NCI-H446 (cell line): ENCODE measurements at regions not wholly inside any gene's neighbourhood (a gene's known extent, or its start where the extent isn't known, plus 50 kb on each side); places are given as distances from the start of the nearest gene placed in this dataset.
"Not testable (repeated sequence)": the region's sequence is repeated elsewhere in the genome, so short reads cannot be mapped to it uniquely, and the experiment has no call there.

Experiments used
- DNase-seq, 2 experiments: peaks; one replicate each; lab custom pipeline; 2025; lab: John Stamatoyannopoulos, UW

DNA sequence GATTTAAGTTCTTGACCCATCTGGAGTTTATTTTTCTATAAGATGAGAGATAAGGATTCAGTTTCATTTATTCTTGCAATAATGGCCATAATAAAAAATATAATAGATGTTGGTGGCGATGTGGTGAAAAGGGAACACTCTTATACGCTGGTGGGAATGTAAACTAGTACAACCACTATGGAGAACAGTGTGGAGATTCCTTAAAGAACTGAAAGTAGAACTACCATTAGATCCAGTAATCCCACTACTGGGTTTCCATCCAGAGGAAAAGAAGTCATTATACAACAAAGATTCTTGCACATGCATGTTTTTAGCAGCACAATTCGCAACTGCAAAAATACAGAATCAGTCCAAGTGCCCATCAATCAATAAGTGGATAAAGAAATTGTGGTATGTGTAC is 1040.5 kb upstream of the GYPC start:
- DNase-seq: no peak

DNA sequence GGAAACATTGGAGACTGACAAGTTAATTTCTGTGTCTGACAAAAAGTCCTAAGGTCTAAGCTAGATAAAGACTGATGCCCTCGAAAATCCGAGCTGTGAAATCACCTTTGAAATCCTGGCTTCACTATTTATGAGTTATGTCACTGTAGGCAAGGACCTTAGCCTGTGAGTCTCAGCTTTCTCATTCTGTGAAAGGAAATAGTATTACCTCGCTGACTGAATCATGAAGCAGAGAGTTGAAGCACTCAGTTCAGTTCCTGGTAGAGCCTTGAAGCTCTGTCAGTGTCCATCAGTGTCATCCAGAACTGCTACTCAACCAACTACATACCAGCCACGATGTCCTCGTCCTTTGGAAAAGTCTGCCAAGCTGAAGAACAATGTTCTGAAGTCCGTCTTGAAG is 1025.6 kb upstream of the GYPC start:
- no peak for DNase-seq

DNA sequence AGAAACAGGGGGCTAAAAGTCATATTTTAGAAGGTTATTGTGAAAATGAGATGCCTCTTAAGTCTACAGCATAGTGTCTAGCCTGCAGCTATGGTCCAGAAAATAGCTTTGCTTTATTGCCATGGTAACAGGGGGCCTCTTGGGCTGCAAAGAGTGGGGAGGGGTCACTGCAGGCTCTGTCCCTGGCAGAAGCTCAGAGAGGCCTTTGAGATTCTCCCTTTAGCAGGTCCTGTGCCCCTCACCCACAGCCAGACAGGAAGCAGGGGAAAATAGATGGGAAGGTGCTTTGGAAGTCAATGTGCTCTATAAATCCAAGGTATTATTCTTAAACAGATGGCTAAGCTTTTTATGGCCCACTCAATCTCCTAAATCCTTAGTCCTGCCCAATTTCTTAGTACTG is 1021.3 kb upstream of the GYPC start:
- no peak for DNase-seq

DNA sequence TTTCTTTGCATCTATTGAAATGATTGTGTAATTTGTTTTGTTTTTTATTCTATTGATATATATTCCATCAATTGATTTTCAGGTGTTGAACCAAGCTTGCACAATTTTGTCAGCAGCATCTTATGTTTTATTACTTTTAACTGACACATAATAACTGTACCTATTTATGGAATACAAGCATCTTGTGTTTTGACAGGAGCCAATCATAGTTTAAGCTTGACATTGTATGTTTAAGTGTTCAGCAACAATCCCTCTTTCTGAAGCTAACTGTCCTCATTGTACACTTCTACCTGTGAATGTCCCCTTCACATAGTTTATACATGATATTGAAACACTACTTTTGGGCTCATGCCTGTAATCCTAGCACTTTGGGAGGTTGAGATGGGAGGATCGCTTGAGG is 1017.6 kb upstream of the GYPC start:
- DNase-seq: no peak

DNA sequence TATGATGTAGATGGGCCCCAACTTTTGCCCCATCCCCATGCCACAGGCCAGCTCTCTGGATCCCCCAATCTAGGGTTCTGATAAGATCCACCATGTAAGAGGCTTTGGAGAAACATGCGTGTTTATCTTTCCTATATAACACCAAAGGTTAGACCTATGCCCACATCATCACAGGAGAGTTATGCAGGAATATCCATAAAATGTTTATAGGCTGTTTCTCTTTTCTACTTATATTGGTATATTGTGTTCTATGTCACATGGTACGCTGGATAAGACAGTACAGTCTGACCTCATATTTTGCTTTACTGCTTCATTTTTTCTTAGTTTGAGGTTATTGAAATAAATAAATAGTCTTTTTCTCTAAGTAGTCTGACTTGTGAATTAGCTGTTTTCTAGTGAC is 1013.9 kb upstream of the GYPC start:
- no peak for DNase-seq

DNA sequence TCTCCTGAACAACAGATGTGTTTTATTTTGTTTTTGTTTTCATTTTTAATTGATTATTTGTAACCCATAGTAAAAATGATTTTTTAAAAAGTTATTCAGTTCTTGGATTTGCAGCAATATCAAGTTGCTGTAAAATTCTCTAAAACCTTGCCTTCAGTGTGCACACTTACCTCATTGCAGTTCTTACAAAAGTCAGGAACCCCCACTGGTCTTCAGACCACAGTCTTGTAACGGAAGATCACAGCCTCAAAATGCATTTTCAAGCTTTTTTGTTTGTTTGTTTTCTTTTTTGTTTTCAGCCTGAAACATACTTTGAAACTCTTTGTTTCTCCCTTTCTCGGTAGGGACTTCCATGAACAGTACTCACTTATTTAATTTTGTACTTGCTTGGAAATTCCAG is 1012.8 kb upstream of the GYPC start:
- DNase-seq: no peak

DNA sequence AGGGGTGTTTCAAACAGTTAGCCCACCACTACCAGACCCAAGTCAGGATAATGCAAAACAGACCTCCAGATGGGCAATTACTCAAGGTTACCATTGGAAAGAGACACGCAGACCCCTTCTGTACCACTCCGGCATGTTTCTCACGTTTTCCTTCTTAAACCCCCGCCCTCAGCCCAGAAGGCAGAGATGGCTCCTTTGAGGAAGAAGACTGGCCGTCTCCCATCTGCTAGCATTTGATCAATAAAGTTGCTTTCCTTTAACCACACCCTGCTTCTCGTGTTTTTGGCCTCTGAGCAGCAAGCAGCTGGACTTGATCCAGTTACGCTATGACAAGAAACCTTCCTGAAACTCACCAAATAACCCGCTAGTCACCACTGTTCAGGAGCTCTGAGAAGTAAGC is 1012.4 kb upstream of the GYPC start:
- DNase-seq: no peak

DNA sequence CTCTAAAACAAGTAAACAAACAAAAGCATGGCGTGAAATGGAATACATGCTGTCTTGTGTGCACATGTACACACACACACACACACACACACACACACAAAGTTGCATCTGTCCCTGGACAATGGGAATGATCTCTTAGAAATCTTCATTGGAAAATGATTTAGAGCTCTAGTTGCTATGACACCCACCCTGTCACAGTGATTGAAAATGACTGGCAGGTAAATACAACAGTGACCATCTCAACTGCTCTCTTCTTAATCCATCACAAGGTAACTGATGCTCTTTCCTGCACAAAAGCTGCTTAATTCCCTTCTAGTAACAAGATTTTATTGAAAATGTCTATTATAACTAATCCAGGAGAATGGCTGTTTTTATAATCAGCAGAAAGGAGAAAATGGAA is 1011.7 kb upstream of the GYPC start:
- DNase-seq: no peak

DNA sequence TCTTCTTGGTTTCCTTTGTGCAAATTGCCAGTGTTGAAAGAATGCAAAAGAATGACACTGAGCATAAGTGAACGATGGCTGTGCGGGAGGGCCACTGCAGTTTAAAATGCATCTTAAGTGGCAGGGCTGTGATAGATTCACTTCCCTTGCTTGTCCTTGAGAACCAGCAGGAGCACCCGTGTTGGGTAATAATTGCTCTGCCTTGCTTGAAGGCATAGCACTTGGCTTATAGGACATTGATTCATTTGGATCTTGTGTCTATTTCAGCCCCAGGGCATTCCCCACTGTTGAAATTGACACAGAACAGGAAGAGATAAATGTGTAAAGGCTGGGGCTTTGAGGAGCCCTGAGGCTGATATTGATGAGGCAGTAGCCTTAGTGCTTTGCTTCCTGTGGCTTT is 1003.7 kb upstream of the GYPC start:
- DNase-seq: no peak

DNA sequence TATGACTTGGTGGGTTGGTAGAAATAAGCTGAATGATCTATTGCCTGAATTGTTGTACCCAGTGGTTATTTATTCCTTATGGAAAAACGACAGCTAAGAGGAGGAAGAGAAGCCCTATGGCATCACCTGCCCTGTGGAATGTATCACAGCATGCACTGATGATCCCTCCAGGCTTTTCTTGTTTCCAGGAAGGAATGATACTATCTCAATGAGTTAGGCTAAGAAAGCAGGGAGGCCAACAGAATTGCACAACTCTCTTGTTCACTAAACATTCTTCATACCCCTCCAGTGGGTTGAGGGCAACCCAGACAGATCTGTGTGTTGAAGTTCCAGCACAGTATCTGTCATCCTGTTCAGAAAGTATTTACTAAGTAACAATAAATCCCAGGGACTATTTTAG is 1001.7 kb upstream of the GYPC start:
- no peak for DNase-seq

DNA sequence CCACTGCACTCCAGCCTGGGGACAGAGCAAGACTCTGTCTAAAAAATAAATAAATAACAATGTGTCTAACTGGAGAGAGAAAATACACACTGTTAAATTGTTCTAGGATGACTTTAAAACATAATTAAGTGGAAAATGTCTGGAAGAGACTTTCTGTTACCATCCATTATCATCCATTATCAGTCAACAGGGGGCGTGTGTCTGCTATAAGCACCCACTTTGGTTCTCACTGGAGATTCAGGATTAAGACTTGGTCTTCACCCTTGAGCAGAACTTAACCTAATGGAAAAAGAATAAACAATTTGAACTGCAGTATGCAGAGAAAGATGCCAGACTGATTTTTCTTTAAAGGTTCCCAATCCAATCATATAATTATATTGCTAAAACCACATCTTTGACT is 999.8 kb upstream of the GYPC start:
- no peak for DNase-seq

DNA sequence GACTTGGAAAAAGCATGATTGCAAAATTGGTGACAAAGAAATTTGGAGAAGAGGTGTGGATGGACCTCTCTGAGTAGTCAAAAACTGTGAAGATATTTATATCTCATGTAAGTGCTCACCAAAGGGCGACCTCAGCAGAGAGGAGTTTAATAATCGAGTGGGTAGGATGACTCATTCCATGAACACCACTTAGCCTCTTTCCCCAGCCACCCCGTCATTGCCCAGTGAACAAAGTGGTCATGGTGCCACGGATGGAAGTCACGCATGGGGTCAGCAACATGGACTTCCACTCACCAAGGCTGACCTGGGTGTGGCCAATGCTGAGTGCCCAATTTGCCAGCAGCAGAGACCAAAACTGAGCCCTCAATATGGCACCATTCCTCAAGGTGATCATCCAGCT is 997.4 kb upstream of the GYPC start:
- no peak for DNase-seq

DNA sequence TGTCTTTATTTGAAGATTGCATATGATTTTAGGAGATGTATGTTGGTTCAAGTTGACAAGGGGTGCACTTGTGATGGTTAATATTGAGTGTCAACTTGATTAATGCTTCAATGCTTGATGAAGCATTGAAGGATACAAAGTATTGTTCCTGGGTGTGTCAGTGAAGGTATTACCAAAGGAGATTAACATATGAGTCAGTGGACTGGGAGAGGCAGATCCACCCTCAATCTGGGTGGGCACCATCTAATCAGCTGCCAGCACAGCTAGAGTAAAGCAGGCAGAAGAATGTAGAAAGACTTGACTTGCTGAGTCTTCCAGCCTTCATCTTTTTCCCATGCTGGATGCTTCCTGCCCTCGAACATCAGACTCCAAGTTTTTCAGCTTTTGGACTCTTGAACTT is 995.6 kb upstream of the GYPC start:
- not testable (repeated sequence) for DNase-seq

DNA sequence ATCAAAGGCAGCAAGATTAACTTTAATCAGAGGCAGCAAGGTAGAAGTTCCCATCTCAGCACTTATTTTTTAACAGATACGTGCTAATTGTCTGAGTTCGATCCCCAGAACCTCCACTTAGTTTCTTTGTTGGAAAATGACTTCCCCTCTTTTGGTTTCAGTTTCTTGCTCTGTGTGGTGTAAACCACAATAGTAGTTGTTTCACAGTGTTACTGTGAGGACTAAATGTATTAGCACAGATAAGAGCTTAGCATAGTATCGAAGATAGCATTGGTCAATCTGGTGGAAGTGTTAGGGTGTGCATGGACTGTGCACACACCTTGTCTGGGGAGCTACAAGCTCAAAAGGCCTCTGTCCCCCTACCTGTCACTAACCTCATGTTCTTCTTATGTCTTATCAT is 988.3 kb upstream of the GYPC start:
- DNase-seq: no peak

DNA sequence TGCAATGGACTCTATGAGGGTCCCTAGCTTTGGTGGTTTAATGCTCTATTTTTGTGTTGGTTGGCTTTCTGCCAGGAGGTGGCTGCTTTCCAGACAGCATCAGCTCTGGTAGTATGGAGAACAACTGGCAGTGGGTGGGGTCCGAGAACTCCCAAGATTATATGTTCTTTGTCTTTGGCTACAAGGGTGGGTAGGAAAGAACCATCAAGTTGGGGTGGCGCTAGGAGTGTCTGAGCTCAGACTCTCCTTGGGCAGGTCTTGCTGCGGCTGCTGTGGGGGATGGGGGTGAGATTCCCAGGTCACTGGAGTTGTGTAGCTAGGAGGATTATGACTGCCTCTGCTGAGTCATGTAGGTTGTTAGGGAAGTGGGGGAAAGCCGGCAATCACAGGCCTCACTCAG is 976.1 kb upstream of the GYPC start:
- no peak for DNase-seq

DNA sequence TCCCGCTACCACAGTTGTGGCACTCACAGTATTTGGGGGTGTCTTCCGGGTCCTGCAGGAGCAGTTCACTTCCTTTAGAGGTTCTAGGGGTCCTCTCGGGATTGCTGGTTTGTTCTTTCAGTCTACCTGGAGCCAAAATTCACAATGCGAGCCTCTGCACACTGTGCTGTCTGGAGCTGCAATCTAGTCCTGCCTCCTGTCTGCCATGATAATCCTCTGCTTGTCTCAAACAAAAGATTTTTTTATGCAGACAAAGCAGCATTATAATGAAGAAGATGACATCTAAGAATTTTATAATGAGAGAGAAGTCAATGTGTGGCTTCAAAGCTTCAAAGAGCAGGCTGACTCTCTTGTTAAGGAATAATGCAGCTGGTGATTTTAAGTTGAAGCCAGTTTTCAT is 975.1 kb upstream of the GYPC start:
- no peak for DNase-seq

DNA sequence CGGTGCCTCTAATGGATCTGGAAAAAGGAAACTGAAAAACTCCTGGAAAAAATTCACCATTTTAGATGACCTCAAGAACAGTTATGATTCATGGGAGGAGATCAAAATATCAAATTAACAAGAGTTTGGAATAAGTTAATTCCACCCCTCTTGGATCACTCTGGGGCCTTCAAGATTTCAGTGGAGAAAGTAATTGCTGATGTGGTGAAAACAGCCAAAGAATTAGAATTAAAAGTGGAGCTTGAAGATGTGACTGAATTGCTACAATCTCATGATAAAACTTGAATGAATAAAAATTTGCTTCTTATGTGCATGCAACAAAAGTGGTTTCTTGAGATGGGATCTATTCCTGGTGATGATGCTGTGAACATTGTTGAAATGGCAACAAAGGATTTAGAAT is 974.4 kb upstream of the GYPC start:
- DNase-seq: no peak

DNA sequence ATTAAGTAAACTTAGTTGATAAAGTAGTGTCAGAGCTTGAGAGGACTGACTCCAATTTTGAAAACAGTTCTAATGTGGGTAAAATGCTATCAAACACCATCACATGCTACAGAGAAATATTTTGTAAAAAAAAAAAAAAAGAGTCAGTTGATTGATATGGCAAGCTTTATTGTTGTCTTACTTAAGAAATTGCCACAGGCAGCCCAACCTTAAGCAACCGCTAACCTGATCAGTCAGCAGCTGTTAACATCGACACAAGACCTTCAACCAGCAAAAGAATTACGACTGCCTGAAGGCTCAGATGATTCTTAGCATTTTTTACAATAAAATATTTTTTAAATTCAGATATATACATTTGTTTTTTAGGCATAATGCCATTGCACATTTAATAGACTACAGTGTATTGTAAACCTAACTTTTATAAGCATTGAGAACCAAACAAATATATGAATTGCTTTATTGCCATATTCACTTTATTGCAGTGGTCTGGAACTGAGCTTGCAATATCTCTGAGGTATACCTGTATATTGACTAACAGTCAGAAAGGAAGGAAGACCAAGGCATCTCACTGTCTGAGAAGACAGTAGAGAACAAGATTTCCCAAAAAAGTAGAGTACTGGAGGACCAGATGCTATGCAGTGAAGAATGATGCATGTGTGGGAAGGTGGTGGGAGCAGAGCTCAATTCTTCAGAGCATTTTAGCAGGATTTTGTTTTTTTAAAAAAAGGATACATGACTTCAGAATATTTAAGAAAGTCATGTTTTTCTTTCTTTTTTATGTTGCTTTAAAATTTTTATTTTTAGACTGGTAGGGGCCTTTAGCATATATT is 973.8 kb upstream of the GYPC start:
- no peak for DNase-seq

DNA sequence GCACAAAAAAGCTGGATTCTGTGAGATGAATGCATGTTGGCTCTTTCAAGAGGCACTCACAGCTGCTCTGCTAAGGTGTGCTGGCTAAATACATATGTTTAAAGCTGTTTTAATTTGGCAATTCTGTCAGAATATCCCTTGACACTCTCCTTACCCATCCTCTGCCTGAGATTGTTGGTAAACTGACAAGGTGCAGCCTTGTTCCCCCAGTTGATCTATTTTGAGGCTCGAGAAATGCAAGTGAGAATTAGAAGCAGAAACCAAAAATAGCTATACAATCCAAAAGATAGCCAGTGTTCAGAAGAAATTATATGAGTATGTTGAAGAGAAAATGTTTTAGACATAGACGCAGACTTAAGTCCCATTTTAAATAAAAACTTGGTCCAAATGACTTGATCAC is 971.7 kb upstream of the GYPC start:
- no peak for DNase-seq

DNA sequence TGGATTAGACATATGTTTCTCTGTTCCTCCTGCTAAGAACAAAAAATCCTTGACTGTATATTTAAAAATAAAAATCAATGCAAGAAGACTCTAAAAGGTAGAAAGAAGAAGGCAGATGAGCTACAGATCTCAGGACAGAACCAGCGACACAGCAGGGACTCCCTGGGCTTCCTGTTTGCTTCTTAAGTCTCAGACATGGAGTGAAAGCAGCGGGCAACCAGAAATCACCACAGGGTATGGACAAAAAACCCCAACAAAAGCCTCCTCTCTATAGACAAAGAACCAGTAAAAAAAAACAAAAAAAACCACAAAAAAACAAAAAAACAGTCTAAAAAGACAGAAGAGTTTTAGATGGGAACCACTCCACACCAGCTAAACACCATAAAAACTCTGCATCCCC is 971.0 kb upstream of the GYPC start:
- DNase-seq: no peak

DNA sequence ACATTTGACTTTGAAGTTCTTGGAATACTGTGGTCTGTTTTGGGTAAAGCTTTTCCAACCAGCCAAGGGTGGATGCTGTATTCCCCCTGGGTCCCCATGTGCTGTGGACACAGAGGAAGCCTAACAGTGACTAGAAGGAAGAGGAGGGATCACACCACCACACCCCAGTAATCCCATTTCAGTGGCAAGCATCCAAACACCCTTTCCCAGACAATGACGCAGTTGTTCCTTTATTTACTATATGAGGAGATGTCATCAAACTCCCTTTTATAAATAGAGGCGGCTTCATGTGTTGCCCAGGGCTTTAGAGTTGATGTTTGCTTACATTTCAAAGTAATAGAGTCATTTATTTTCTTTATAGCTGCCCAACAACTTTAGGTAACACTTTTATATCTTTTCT is 959.4 kb upstream of the GYPC start:
- DNase-seq: no peak

DNA sequence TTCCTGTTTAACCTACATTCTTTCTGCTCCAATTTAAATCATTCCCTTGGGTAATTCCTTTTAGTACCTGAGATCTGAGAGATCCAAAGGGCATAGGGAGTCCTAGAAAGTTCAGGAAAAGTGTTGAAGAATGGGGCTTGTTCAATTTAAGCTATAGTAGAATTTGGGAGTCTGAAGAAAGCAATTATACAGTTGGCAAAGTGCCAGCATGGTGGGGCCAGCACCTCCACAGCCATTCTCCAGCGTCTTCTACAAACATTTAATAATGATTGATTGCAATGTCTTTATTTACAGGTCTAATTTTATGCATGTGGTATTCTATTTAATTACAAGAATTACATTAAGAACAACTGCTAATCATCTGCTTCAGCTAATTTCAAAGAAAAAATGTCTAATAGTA is 957.7 kb upstream of the GYPC start:
- DNase-seq: no peak

DNA sequence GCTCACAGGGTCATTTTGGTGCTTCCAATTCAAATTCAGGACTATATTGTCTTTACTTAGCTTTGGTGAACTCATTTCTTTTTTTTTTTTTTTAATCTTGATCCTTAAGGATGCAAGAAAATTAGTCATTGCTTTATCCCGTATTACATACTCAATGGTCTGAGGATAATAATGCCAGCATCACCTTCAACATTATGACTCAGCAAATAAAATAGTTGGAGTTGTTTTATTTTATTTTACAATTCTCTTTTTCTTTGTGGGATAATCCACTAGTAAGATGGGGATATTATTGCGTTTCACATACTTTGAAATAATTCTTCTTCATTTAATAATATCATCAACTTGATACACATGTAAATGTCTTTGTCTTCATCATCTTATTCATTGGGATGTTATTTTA is 954.9 kb upstream of the GYPC start:
- DNase-seq: no peak

DNA sequence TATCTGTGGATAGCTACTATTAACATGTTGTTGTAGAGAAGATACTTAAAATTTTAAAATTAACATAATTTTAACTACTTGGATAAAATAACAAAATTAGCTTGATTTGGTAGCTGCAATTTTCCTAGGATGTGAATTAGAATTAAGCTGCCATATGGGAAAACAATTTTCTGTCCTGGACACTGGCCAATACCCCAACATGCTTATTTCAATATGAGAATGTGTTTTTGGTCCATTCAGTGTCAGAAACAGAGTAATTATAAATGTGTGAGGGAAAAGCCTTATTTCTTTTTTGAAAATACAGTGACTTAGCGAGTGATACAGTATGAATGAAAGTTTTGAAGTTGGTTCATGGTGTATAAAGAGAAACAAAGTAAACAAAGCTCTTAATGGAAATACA is 948.3 kb upstream of the GYPC start:
- DNase-seq: peak in 1 of 2 experiments; percentile 4

DNA sequence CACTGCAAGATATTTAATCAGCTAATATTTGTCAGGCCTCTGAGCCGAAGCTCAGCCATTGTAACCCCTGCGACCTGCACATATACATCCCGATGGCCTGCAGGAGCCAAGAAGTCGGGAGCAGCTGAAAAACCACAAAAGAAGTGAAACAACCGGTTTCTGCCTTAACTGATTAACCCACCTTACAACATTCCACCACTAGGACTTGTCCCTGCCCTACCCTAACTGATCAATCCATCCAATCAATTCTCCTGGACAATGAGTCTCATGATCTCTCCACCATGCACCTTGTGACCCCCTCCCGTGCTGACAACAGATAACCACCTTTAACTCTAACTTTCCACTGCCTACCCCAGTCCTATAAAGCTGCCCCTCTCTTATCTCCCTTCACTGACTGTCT is 945.4 kb upstream of the GYPC start:
- no peak for DNase-seq
